AG04449 (cell line): ENCODE measurements at regions not wholly inside any gene's neighbourhood (a gene's known extent, or its start where the extent isn't known, plus 50 kb on each side); places are given as distances from the start of the nearest gene placed in this dataset.

Source experiments
- CTCF ChIA-PET: fragments of 350-600 bp; formaldehyde crosslinking; extraction: SDS; loops from one replicate; lab custom pipeline; 2021; ENCODE audit warnings: antibody characterized with exemption; lab: Yijun Ruan, JAX
- POLR2A ChIA-PET: fragments of 400-600, 350-600 bp; formaldehyde crosslinking; extraction: SDS; loops from one replicate; lab custom pipeline; 2020; ENCODE audit warnings: antibody characterized with exemption, inconsistent platforms; lab: Yijun Ruan, JAX
- DNase-seq: peaks from one replicate; pipeline ENCODE4 v3.0.0-alpha.2; 2010; ENCODE audit warnings: low read depth, low spot score
- H3K4me3 ChIP-seq: 2 replicates; pipeline ENCODE4 v1.5.1; 2011; ENCODE audit warnings: low read depth, mild to moderate bottlenecking, control low read depth, low read length
- TF ChIP-seq, protein P1 (sequence below): IDR thresholded peaks from one replicate; pipeline ENCODE4 v1.5.1; 2011; ENCODE audit warnings: mild to moderate bottlenecking, moderate library complexity, low read length, control low read depth, inconsistent platforms; ENCODE audit not compliant: insufficient read depth; ENCODE audit errors: missing control alignments

DNA sequence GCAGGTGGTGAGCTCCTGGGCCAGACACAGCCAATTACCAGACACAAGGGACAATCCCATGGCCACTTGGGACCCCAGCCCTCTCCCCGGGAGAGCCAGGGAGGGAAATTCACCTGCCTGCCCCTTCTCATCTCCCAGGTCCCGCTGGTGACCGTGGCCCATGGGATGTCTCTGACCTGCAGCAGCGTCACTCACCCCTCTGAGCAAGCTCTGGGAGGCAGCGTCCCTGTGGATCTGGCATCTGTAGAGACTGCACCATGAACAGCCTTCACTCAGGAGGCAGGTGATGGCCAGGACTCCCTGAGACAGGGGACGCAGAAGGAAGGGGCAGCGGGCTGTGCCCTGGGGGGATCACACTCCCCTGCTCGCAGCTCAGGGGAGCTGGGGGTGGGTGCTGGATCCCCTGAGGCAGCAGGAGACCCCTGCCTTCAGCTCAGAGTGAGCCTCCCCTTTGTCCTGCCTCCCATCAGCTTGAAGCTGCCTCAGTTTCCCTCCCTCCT, 90.8 kb downstream of the FOXL3 start:
- CTCF ChIA-PET: no interaction called here
- TF ChIP-seq, protein P1, sequence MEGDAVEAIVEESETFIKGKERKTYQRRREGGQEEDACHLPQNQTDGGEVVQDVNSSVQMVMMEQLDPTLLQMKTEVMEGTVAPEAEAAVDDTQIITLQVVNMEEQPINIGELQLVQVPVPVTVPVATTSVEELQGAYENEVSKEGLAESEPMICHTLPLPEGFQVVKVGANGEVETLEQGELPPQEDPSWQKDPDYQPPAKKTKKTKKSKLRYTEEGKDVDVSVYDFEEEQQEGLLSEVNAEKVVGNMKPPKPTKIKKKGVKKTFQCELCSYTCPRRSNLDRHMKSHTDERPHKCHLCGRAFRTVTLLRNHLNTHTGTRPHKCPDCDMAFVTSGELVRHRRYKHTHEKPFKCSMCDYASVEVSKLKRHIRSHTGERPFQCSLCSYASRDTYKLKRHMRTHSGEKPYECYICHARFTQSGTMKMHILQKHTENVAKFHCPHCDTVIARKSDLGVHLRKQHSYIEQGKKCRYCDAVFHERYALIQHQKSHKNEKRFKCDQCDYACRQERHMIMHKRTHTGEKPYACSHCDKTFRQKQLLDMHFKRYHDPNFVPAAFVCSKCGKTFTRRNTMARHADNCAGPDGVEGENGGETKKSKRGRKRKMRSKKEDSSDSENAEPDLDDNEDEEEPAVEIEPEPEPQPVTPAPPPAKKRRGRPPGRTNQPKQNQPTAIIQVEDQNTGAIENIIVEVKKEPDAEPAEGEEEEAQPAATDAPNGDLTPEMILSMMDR: no peak
- DNase-seq: no peak
- POLR2A ChIA-PET: no interaction called here
- H3K4me3 ChIP-seq: no peak overlapping the region

DNA sequence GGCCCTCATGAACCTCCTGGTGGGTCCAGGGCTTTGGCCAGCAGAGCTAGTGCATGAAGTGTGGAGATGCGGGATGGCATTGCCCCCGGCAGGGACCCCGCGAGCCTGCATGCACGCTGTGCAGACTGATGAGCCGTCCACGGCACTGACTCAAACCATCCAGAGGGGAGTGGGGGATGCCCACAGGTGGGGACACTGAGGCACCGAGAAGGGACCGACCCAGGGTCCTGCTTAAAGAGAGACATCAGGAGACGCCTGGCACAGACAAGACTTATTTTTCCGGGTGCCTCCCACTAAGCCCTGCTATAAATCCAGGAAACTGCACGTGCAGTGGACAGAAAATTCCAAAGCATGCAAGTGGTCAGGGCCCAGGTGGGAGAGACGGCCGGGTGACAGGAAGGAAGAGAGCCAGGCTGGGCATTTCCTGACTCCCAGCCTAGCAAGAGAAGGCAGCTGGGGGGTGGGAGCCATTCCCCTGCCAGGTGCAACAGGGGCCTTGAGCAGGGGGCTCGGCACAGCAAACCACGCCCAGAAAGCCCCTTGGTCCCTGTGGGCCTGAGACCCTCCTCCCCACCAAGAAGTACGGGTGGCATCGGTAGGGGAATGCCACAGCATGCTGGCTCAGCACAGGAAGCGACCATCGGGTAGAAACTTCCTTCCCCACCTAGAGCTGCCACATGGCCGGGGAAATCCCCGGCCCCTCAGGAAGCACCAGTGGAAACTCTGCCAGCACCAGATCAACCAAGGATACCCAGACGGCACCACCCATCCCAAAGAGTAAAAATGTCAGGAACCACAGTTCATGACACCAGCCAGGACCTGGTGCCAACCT, 91.5 kb downstream of the FOXL3 start:
- POLR2A ChIA-PET: no interaction called here
- no peak for DNase-seq
- CTCF ChIA-PET: no interaction called here
- TF ChIP-seq, protein P1: no peak
- H3K4me3 ChIP-seq: no peak overlapping the region

DNA sequence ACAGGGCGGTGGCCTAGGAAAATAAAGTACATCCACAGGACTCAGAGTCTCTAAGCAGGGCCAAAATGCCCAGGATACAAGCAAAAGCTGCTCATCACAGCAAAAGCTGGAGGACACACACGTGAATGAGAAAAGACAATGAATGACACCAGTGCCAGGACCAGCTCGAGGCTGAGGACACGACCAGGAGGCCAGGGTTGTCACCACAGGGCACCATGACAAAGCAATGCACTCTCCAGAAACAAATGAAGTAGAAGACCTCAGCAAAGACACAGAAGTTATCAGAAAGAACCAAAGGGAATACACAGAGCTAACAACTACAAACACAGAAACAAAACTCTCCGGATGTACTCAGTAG, 92.1 kb downstream of the FOXL3 start:
- H3K4me3 ChIP-seq: no peak overlapping the region
- ChIA-PET POLR2A (no interaction called here), CTCF (no interaction called here)
- TF ChIP-seq, protein P1: no peak
- DNase-seq: no peak

DNA sequence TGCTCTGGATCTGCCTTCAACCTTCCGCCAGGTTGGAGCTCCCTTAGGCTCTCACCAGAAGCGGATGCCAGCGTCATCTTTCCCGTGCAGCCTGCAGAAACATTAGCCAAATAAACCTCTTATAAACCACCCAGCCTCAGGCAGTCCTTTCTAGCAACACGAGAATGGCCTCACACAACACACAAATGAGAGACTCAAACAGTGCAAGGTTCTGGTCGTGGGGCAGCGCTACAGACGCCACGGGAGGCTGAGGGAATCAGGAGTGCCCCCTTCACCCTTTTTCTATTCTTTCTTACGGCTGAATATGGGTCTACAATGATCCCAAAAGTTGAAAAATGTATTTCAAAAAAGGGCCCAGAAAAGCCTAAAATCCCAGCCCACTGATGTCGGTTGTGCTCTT, 96.4 kb downstream of the FOXL3 start:
- no peak overlapping the region for H3K4me3 ChIP-seq
- ChIA-PET POLR2A (no interaction called here), CTCF (no interaction called here)
- TF ChIP-seq, protein P1: no peak
- no peak for DNase-seq

DNA sequence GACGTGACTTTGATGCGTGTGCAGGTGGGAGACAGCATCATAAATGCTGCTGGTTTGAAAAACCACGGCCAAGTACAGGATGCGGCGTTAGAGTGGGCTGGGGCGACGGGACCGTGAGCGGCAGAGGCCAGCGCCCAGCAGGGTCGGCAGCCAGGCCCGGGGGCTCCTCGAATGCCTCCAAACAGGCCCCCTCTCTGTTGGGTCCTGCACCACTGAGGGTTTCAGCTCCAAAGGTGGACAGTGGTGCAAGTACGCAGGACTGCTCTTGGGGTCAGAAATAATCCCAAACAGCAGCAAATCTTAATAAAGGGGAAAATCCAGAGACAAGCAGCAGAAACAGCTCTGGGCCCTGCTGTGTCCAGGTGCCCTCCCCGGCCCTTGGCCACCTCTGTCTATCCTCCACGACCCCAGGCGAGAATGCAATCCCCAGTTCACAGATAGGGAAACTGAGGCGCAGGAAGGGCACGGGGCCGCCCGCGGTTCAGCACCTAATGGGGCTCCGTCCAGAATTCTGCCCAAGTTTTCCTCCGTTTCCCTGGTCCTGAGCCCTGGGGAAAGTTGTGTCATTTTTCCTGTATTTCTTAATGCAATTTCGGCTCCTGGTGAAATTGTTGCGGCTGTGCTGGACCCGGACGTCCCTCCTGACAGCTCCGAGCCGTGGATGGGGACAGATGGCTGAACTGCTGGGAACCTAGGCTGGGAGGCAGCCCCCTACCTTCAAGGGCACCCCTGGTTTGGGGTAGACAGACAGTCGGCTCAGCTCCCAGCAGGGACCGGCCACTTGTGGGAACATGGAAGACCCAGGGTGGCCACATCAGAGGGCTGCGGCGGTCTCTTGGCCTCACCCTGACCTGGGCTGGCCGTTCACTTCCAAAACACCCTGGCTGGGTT, 97.4 kb downstream of the FOXL3 start:
- POLR2A ChIA-PET: no interaction called here
- no peak overlapping the region for H3K4me3 ChIP-seq
- TF ChIP-seq, protein P1: no peak
- CTCF ChIA-PET: no interaction called here
- DNase-seq: no peak
